Sigmoid colon (tissue), 4 donors: ENCODE measurements at regions not wholly inside any gene's neighbourhood (a gene's known extent, or its start where the extent isn't known, plus 50 kb on each side); places are given as distances from the start of the nearest gene placed in this dataset.

Experiments
- POLR2A ChIP-seq, 2 donors: fragments of 450-650 bp; IDR thresholded peaks; one replicate each; pipeline ENCODE4 v1.6.1; 2016; ENCODE audit warnings: antibody characterized with exemption in 2 of 2, mild to moderate bottlenecking in 2 of 2, moderate library complexity in 2 of 2
- POLR2AphosphoS5 ChIP-seq, 4 donors: sonication (generic); formaldehyde crosslinking; IDR thresholded peaks; one replicate each; pipeline ENCODE4 v1.6.1; 2017; ENCODE audit warnings: antibody characterized with exemption in 4 of 4
- TF ChIP-seq, protein P1 (sequence below), 4 experiments: fragments of 450-650 bp in 3 of 4; fragments of 200-600 bp in 1 of 4; IDR thresholded peaks; one replicate each; pipeline ENCODE4 v1.5.1; 2016 to 2019; ENCODE audit warnings: antibody characterized with exemption in 4 of 4, mild to moderate bottlenecking in 3 of 4, moderate library complexity in 2 of 4

DNA sequence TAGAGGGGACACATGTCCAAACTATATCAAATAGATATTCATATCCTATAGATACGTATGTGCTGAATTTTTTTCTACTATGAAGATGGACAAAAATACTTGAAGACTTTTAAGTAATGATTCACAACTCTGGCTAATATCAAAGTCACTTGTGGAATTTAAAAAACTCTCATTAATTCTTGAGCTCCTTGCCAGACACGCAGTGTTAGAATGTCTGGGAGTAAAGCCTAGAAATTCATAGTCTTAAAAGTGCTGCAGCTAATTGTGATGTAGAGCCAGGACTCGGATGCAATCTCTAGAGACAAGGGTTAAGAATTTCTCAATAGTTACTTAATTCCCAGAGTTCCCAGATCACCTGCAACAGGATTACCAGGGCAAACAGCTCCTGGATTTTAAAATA, 107.4 kb downstream of the ARL6IP6 start:
- TF ChIP-seq, protein P1, sequence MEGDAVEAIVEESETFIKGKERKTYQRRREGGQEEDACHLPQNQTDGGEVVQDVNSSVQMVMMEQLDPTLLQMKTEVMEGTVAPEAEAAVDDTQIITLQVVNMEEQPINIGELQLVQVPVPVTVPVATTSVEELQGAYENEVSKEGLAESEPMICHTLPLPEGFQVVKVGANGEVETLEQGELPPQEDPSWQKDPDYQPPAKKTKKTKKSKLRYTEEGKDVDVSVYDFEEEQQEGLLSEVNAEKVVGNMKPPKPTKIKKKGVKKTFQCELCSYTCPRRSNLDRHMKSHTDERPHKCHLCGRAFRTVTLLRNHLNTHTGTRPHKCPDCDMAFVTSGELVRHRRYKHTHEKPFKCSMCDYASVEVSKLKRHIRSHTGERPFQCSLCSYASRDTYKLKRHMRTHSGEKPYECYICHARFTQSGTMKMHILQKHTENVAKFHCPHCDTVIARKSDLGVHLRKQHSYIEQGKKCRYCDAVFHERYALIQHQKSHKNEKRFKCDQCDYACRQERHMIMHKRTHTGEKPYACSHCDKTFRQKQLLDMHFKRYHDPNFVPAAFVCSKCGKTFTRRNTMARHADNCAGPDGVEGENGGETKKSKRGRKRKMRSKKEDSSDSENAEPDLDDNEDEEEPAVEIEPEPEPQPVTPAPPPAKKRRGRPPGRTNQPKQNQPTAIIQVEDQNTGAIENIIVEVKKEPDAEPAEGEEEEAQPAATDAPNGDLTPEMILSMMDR (IDR thresholded peaks at IDR 0.05) = no peak
- TF ChIP-seq POLR2A (IDR thresholded peaks at IDR 0.05) = no peak
- TF ChIP-seq POLR2AphosphoS5 (IDR thresholded peaks at IDR 0.05) = peak in 3 of 4 donors; percentile 59 to 85 (median 79)
